ENCODE measurements at regions not wholly inside any gene's neighbourhood (a gene's known extent, or its start where the extent isn't known, plus 50 kb on each side); places are given as distances from the start of the nearest gene placed in this dataset.

DNA sequence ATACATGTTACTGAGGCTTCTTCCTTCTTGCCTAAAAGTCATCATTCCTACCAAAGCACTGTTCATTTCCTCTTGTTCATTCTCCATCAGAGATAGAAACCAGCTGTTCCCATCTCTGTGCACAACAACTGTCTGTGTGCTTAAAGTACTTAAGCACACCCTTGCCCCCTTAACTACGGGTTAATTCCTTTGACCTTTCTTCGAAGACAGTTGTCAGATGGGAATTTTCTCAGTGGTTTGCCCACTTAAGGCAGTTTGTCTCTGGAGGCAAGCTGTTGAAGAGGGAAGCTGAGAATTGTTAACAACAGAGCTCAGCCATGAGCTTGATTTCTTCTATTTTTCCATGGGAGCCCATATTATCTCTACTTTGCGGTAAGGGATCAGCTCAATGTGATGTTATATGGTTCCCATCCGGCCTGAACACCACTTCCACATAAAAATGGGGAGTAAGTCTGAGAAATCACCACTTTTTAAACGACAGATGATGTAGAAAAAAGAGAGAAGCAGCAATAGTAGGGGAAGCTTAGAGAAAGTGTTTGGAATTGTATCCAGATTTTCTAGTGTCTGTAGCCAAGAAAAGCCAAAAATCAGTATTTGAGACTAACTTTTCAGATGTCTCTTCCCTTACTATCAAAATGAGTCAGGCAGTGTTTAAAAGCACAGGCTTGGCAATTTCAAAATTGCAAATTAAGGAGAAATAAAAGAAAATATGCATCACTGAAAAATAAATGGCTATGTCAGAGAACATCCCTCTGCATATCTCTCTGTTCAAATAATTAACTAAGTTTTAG, 194.4 kb downstream of the SLIT2 start:
- no peaks in the 10 kb centered on the region for H3K79me2 ChIP-seq (ENCODE audit: low read length)
- no peaks in the 10 kb centered on the region for H3K27me3 ChIP-seq (ENCODE audit: low read length)
- H4K20me1 ChIP-seq (ENCODE audit: insufficient read depth, low read depth, low read length) = no peaks in the 10 kb centered on the region
- no peak overlapping the region for H3K4me2 ChIP-seq (ENCODE audit: low read depth, low read length, poor library complexity, severe bottlenecking)
- no peak overlapping the region for H3K4me3 ChIP-seq (ENCODE audit: low read length)
- no peak for DNase-seq
- no peaks in the 10 kb centered on the region for H3K4me1 ChIP-seq (ENCODE audit: low read length)
- H2AFZ ChIP-seq (ENCODE audit: low read length) = no peak overlapping the region
- H3K36me3 ChIP-seq (ENCODE audit: insufficient read depth, low read length) = no peaks in the 10 kb centered on the region
- no peak overlapping the region for H3K27ac ChIP-seq (ENCODE audit: low read length)
- H3K9me2 ChIP-seq (replicated peaks; ENCODE audit: insufficient read depth, low read length) = no peaks in the 10 kb centered on the region
- H3K9ac ChIP-seq (ENCODE audit: low read length) = no peak overlapping the region
- H3K9me3 ChIP-seq (ENCODE audit: low read length) = no peaks in the 10 kb centered on the region

GRCh38 chr4:20447103-20447502, 195.4 kb downstream of the SLIT2 start:
- Histone ChIP-seq H4K20me1 (ENCODE audit: insufficient read depth, low read depth, low read length) (no peaks in the 10 kb centered on the region), H2AFZ (ENCODE audit: low read length) (no peak overlapping the region), H3K79me2 (ENCODE audit: low read length) (no peaks in the 10 kb centered on the region), H3K27ac (ENCODE audit: low read length) (no peak overlapping the region), H3K27me3 (ENCODE audit: low read length) (no peaks in the 10 kb centered on the region), H3K9me2 (replicated peaks; ENCODE audit: insufficient read depth, low read length) (no peaks in the 10 kb centered on the region), H3K9ac (ENCODE audit: low read length) (no peak overlapping the region), H3K4me1 (ENCODE audit: low read length) (no peaks in the 10 kb centered on the region), H3K9me3 (ENCODE audit: low read length) (no peaks in the 10 kb centered on the region), H3K4me2 (ENCODE audit: low read depth, low read length, poor library complexity, severe bottlenecking) (no peak overlapping the region), H3K4me3 (ENCODE audit: low read length) (no peak overlapping the region), H3K36me3 (ENCODE audit: insufficient read depth, low read length) (no peaks in the 10 kb centered on the region)
- DNase-seq = no peak

DNA sequence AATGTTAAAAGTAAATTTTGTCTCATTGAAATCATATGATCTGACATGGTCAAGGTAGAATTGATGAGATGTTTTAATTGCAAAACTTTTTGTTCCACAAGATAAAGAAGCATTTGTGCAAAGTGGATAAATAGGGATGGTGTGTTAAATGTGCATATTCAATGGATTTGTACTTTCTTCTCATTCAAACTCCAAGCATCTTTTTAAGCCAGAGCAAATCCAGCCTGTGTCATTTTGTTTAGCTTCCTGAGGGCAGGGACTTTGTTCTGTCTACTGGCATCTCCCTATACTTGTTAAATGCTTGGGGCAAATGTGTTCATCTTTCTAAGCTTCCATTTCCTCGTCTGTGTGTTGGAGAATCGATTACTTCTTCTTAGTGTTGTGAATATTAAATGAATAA, 200.3 kb downstream of the SLIT2 start:
- no peaks in the 10 kb centered on the region for H3K79me2 ChIP-seq (ENCODE audit: low read length)
- no peaks in the 10 kb centered on the region for H3K9me2 ChIP-seq (replicated peaks; ENCODE audit: insufficient read depth, low read length)
- H4K20me1 ChIP-seq (ENCODE audit: insufficient read depth, low read depth, low read length) = no peaks in the 10 kb centered on the region
- H3K36me3 ChIP-seq (ENCODE audit: insufficient read depth, low read length) = no peaks in the 10 kb centered on the region
- H3K4me3 ChIP-seq (ENCODE audit: low read length) = no peak overlapping the region
- no peaks in the 10 kb centered on the region for H3K4me1 ChIP-seq (ENCODE audit: low read length)
- H3K4me2 ChIP-seq (ENCODE audit: low read depth, low read length, poor library complexity, severe bottlenecking) = no peak overlapping the region
- H3K9me3 ChIP-seq (ENCODE audit: low read length) = no peaks in the 10 kb centered on the region
- no peak for DNase-seq
- no peak overlapping the region for H3K9ac ChIP-seq (ENCODE audit: low read length)
- H3K27ac ChIP-seq (ENCODE audit: low read length) = no peak overlapping the region
- H3K27me3 ChIP-seq (ENCODE audit: low read length) = no peaks in the 10 kb centered on the region
- H2AFZ ChIP-seq (ENCODE audit: low read length) = no peak overlapping the region

DNA sequence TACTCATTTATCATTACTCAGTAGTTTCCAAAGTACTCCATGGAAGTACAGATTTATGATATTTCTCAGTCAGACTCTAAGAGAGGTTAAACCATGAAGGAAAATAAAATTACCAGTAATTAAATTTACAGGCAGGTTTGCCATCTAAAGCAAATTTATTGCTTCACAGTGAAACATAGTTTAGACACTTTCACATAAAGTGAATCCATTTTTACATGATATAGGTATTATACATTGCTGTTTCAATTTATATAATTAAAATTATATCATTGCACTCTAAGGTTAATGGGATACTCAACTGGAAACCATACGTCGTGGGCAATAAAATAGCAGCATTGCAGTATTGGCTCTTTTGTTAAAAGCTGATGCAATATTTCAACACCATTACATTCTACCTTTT, 202.8 kb downstream of the SLIT2 start:
- no peaks in the 10 kb centered on the region for H3K79me2 ChIP-seq (ENCODE audit: low read length)
- H3K9me3 ChIP-seq (ENCODE audit: low read length) = no peaks in the 10 kb centered on the region
- no peak overlapping the region for H3K4me3 ChIP-seq (ENCODE audit: low read length)
- H3K27ac ChIP-seq (ENCODE audit: low read length) = no peak overlapping the region
- no peaks in the 10 kb centered on the region for H4K20me1 ChIP-seq (ENCODE audit: insufficient read depth, low read depth, low read length)
- no peaks in the 10 kb centered on the region for H3K4me1 ChIP-seq (ENCODE audit: low read length)
- DNase-seq = no peak
- no peak overlapping the region for H2AFZ ChIP-seq (ENCODE audit: low read length)
- no peaks in the 10 kb centered on the region for H3K9me2 ChIP-seq (replicated peaks; ENCODE audit: insufficient read depth, low read length)
- H3K36me3 ChIP-seq (ENCODE audit: insufficient read depth, low read length) = no peaks in the 10 kb centered on the region
- no peaks in the 10 kb centered on the region for H3K27me3 ChIP-seq (ENCODE audit: low read length)
- no peak overlapping the region for H3K9ac ChIP-seq (ENCODE audit: low read length)
- H3K4me2 ChIP-seq (ENCODE audit: low read depth, low read length, poor library complexity, severe bottlenecking) = no peak overlapping the region

GRCh38 chr4:20456407-20456806, 204.7 kb downstream of the SLIT2 start:
- H3K4me2 ChIP-seq (ENCODE audit: low read depth, low read length, poor library complexity, severe bottlenecking) = no peak overlapping the region
- no peak overlapping the region for H2AFZ ChIP-seq (ENCODE audit: low read length)
- H3K4me1 ChIP-seq (ENCODE audit: low read length) = no peaks in the 10 kb centered on the region
- no peak for DNase-seq
- no peak overlapping the region for H3K9ac ChIP-seq (ENCODE audit: low read length)
- H3K4me3 ChIP-seq (ENCODE audit: low read length) = no peak overlapping the region
- no peaks in the 10 kb centered on the region for H3K79me2 ChIP-seq (ENCODE audit: low read length)
- no peaks in the 10 kb centered on the region for H3K9me2 ChIP-seq (replicated peaks; ENCODE audit: insufficient read depth, low read length)
- no peak overlapping the region for H3K27ac ChIP-seq (ENCODE audit: low read length)
- H4K20me1 ChIP-seq (ENCODE audit: insufficient read depth, low read depth, low read length) = no peaks in the 10 kb centered on the region
- no peaks in the 10 kb centered on the region for H3K27me3 ChIP-seq (ENCODE audit: low read length)
- no peaks in the 10 kb centered on the region for H3K36me3 ChIP-seq (ENCODE audit: insufficient read depth, low read length)
- H3K9me3 ChIP-seq (ENCODE audit: low read length) = no peaks in the 10 kb centered on the region

- Histone ChIP-seq H3K9me3 (ENCODE audit: low read length) (no peaks in the 10 kb centered on the region), H3K36me3 (ENCODE audit: insufficient read depth, low read length) (no peaks in the 10 kb centered on the region), H2AFZ (ENCODE audit: low read length) (no peak overlapping the region), H3K4me1 (ENCODE audit: low read length) (no peaks in the 10 kb centered on the region), H4K20me1 (ENCODE audit: insufficient read depth, low read depth, low read length) (no peaks in the 10 kb centered on the region), H3K27me3 (ENCODE audit: low read length) (no peaks in the 10 kb centered on the region), H3K9ac (ENCODE audit: low read length) (no peak overlapping the region), H3K27ac (ENCODE audit: low read length) (no peak overlapping the region), H3K4me2 (ENCODE audit: low read depth, low read length, poor library complexity, severe bottlenecking) (no peak overlapping the region), H3K9me2 (replicated peaks; ENCODE audit: insufficient read depth, low read length) (no peaks in the 10 kb centered on the region), H3K4me3 (ENCODE audit: low read length) (no peak overlapping the region), H3K79me2 (ENCODE audit: low read length) (no peaks in the 10 kb centered on the region)
- no peak for DNase-seq
Observed at GRCh38 chr4:20462426-20463175, 210.9 kb downstream of the SLIT2 start.

DNA sequence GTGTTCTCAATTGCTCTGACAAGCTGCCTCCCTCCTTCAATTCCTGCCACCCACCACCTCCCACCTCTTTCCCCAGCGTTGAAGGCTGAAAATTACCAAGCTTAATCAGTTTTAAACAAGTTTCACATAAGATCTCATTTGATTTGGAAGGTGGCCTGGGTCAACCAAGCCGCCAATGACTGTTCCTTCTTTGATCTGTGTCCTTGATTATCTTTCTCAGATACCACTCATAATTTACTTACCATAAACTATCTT, 211.4 kb downstream of the SLIT2 start:
- Histone ChIP-seq H3K79me2 (ENCODE audit: low read length) (no peaks in the 10 kb centered on the region), H3K4me3 (ENCODE audit: low read length) (no peak overlapping the region), H3K9me3 (ENCODE audit: low read length) (no peaks in the 10 kb centered on the region), H3K4me2 (ENCODE audit: low read depth, low read length, poor library complexity, severe bottlenecking) (no peak overlapping the region), H3K27ac (ENCODE audit: low read length) (no peak overlapping the region), H3K9me2 (replicated peaks; ENCODE audit: insufficient read depth, low read length) (no peaks in the 10 kb centered on the region), H3K4me1 (ENCODE audit: low read length) (no peaks in the 10 kb centered on the region), H3K36me3 (ENCODE audit: insufficient read depth, low read length) (no peaks in the 10 kb centered on the region), H2AFZ (ENCODE audit: low read length) (no peak overlapping the region), H3K9ac (ENCODE audit: low read length) (no peak overlapping the region), H4K20me1 (ENCODE audit: insufficient read depth, low read depth, low read length) (no peaks in the 10 kb centered on the region), H3K27me3 (ENCODE audit: low read length) (no peaks in the 10 kb centered on the region)
- no peak for DNase-seq

DNA sequence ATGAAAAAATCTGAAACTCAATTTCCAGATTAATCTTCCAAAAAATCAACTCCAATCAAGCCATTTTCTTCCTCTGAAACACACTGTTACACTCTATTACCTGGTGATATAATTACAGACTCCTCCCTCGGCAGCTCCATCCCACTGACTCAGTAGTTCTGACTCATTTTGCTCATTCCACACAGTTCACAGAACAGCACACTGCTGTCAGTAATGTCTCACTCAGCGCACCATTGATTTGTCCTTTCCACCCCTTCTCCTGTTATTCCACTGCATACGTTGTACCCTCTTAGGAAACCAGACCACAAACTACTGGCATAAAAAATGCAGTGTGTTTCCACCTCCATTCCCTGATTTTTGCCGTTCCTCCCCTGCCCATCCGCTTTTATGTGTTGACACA, 212.7 kb downstream of the SLIT2 start:
- no peak overlapping the region for H3K4me3 ChIP-seq (ENCODE audit: low read length)
- H3K27ac ChIP-seq (ENCODE audit: low read length) = no peak overlapping the region
- H3K9me2 ChIP-seq (replicated peaks; ENCODE audit: insufficient read depth, low read length) = no peaks in the 10 kb centered on the region
- H3K4me2 ChIP-seq (ENCODE audit: low read depth, low read length, poor library complexity, severe bottlenecking) = no peak overlapping the region
- no peaks in the 10 kb centered on the region for H4K20me1 ChIP-seq (ENCODE audit: insufficient read depth, low read depth, low read length)
- no peaks in the 10 kb centered on the region for H3K36me3 ChIP-seq (ENCODE audit: insufficient read depth, low read length)
- no peaks in the 10 kb centered on the region for H3K4me1 ChIP-seq (ENCODE audit: low read length)
- H3K79me2 ChIP-seq (ENCODE audit: low read length) = no peaks in the 10 kb centered on the region
- no peaks in the 10 kb centered on the region for H3K9me3 ChIP-seq (ENCODE audit: low read length)
- H2AFZ ChIP-seq (ENCODE audit: low read length) = no peak overlapping the region
- no peak for DNase-seq
- H3K9ac ChIP-seq (ENCODE audit: low read length) = no peak overlapping the region
- H3K27me3 ChIP-seq (ENCODE audit: low read length) = no peaks in the 10 kb centered on the region
